Gastroesophageal sphincter (tissue), 4 donors: ENCODE measurements at regions not wholly inside any gene's neighbourhood (a gene's known extent, or its start where the extent isn't known, plus 50 kb on each side); places are given as distances from the start of the nearest gene placed in this dataset.

ENCODE experiments used
- ATAC-seq: fragments of 150-250 bp; one replicate; pipeline ENCODE4 v1.9.1; 2016; ENCODE audit warnings: mild to moderate bottlenecking, moderate library complexity
- H3K27ac ChIP-seq, 4 donors: fragments of 200-600 bp; sonication (generic) in 3 of 4; 1 replicate in 3 of 4; 2 replicates in 1 of 4; pipeline ENCODE4 v1.5.1; 2016 to 2019
- H3K27me3 ChIP-seq: fragments of 200-600 bp; sonication (generic); one replicate; pipeline ENCODE4 v1.5.1; 2019
- H3K36me3 ChIP-seq, 2 donors: fragments of 200-600 bp; sonication (generic); one replicate each; pipeline ENCODE4 v1.5.1; 2019; ENCODE audit warnings: control low read depth in 1 of 2
- H3K4me1 ChIP-seq, 3 donors: fragments of 200-600 bp; sonication (generic); 1 replicate in 2 of 3; 2 replicates in 1 of 3; pipeline ENCODE4 v1.5.1; 2016 to 2019; ENCODE audit warnings: control low read depth in 2 of 3
- H3K4me3 ChIP-seq, 2 donors: fragments of 200-600 bp; sonication (generic); one replicate each; pipeline ENCODE4 v1.5.1; 2019; ENCODE audit warnings: mild to moderate bottlenecking in 1 of 2, moderate library complexity in 1 of 2
- H3K9me3 ChIP-seq, 3 donors: fragments of 200-600 bp; sonication (generic); one replicate each; pipeline ENCODE4 v1.5.1; 2017 to 2019; ENCODE audit warnings: control low read depth in 2 of 3
- CTCF ChIP-seq, 4 experiments: fragments of 200-600 bp in 2 of 4; fragments of 450-650 bp in 2 of 4; sonication (generic) in 1 of 4; IDR thresholded peaks; one replicate each; pipeline ENCODE4 v1.5.1; 2017 to 2019; ENCODE audit warnings: antibody characterized with exemption in 4 of 4, mild to moderate bottlenecking in 2 of 4, moderate library complexity in 2 of 4
- EP300 ChIP-seq: sonication (generic); formaldehyde crosslinking; IDR thresholded peaks from one replicate; pipeline ENCODE4 v1.6.1; 2017; ENCODE audit warnings: antibody characterized with exemption, mild to moderate bottlenecking
- POLR2A ChIP-seq, 2 donors: fragments of 450-650 bp; IDR thresholded peaks; one replicate each; pipeline ENCODE4 v1.6.1; 2017; ENCODE audit warnings: antibody characterized with exemption in 2 of 2, mild to moderate bottlenecking in 2 of 2, moderate library complexity in 1 of 2
- POLR2AphosphoS5 ChIP-seq: sonication (generic); formaldehyde crosslinking; IDR thresholded peaks from one replicate; pipeline ENCODE4 v1.6.1; 2017; ENCODE audit warnings: antibody characterized with exemption
- WGBS, 2 donors: methylation state at CpG; one replicate each; pipeline ENCODE4 v1.1.5; 2018; ENCODE audit warnings: low coverage in 1 of 2; 5-methylcytosine and 5-hydroxymethylcytosine counted together

GRCh38 chr16:65522412-65522811 lies 400.5 kb upstream of the CDH11 start:
- Histone ChIP-seq H3K27me3 (no peaks in the 10 kb centered on the region), H3K36me3 (no peaks in the 10 kb centered on the region), H3K4me3 (no peak overlapping the region), H3K4me1 (no peaks in the 10 kb centered on the region), H3K9me3 (peaks cover 0 to 11% (median 0%) of the 10 kb centered on the region in 3 donors), H3K27ac (no peak overlapping the region)
- ATAC-seq: no peak
- no peak for TF ChIP-seq CTCF (IDR thresholded peaks at IDR 0.05)
- TF ChIP-seq POLR2A (IDR thresholded peaks at IDR 0.05): no peak
- TF ChIP-seq POLR2AphosphoS5: no peak
- TF ChIP-seq EP300: no peak
- WGBS, 2 donors: 87 to 93% methylated on average over 5 to 7 of the region's 7 CpGs

- ATAC-seq: no peak
- WGBS, 2 donors: 43 to 60% methylated on average over 1 to 10 of the region's 10 CpGs
- H3K27ac ChIP-seq: no peak overlapping the region
Observed at GRCh38 chr16:65521633-65522328, 399.9 kb upstream of the CDH11 start.

GRCh38 chr16:65519402-65519801 lies 397.5 kb upstream of the CDH11 start:
- Histone ChIP-seq H3K27me3 (no peaks in the 10 kb centered on the region), H3K36me3 (no peaks in the 10 kb centered on the region), H3K27ac (no peak overlapping the region), H3K4me3 (no peak overlapping the region), H3K9me3 (no peaks in the 10 kb centered on the region), H3K4me1 (no peaks in the 10 kb centered on the region)
- WGBS, 2 donors: 90 to 100% methylated on average over 1 of the region's 1 CpG
- ATAC-seq: no peak
- TF ChIP-seq POLR2A (IDR thresholded peaks at IDR 0.05): no peak
- TF ChIP-seq CTCF (IDR thresholded peaks at IDR 0.05): no peak
- no peak for TF ChIP-seq EP300
- TF ChIP-seq POLR2AphosphoS5: no peak

More at GRCh38 chr16:65521633-65522328, 399.9 kb upstream of the CDH11 start:
- H3K4me1 ChIP-seq: no peaks in the 10 kb centered on the region
- H3K4me3 ChIP-seq: no peak overlapping the region
- no peaks in the 10 kb centered on the region for H3K27me3 ChIP-seq
- no peaks in the 10 kb centered on the region for H3K36me3 ChIP-seq
- H3K9me3 ChIP-seq: peaks cover 0 to 4% (median 0%) of the 10 kb centered on the region in 3 donors
- TF ChIP-seq POLR2A (IDR thresholded peaks at IDR 0.05): no peak
- TF ChIP-seq CTCF (IDR thresholded peaks at IDR 0.05): no peak
- TF ChIP-seq EP300: no peak
- no peak for TF ChIP-seq POLR2AphosphoS5

- no peak overlapping the region for H3K27ac ChIP-seq
- 25 to 26% methylated on average over 4 of the region's 4 CpGs for WGBS, 2 donors
- H3K9me3 ChIP-seq: no peaks in the 10 kb centered on the region
- no peaks in the 10 kb centered on the region for H3K36me3 ChIP-seq
- H3K4me1 ChIP-seq: no peaks in the 10 kb centered on the region
- TF ChIP-seq EP300 (no peak), POLR2A (IDR thresholded peaks at IDR 0.05) (no peak), POLR2AphosphoS5 (no peak), CTCF (IDR thresholded peaks at IDR 0.05) (no peak)
- no peak for ATAC-seq
- no peaks in the 10 kb centered on the region for H3K27me3 ChIP-seq
- no peak overlapping the region for H3K4me3 ChIP-seq
Observed at GRCh38 chr16:65515193-65515592, 393.3 kb upstream of the CDH11 start.

- H3K4me1 ChIP-seq: no peaks in the 10 kb centered on the region
- ATAC-seq: no peak
- H3K27me3 ChIP-seq: no peaks in the 10 kb centered on the region
- 71 to 73% methylated on average over 3 to 6 of the region's 7 CpGs for WGBS, 2 donors
- no peaks in the 10 kb centered on the region for H3K9me3 ChIP-seq
- TF ChIP-seq POLR2AphosphoS5: no peak
- TF ChIP-seq CTCF (IDR thresholded peaks at IDR 0.05): no peak
- no peak for TF ChIP-seq EP300
- no peak for TF ChIP-seq POLR2A (IDR thresholded peaks at IDR 0.05)
- H3K27ac ChIP-seq: no peak overlapping the region
- H3K36me3 ChIP-seq: no peaks in the 10 kb centered on the region
- H3K4me3 ChIP-seq: no peak overlapping the region
Observed at GRCh38 chr16:65510850-65511249, 389.0 kb upstream of the CDH11 start.
